Epithelial cell of esophagus (primary cell): ENCODE measurements at regions not wholly inside any gene's neighbourhood (a gene's known extent, or its start where the extent isn't known, plus 50 kb on each side); places are given as distances from the start of the nearest gene placed in this dataset.

ENCODE experiments used
- DNase-seq: peaks from one replicate; pipeline ENCODE4 v3.0.0; 2010; ENCODE audit warnings: low read depth
- H3K4me3 ChIP-seq: 2 replicates; pipeline ENCODE4 v1.5.1; 2011; ENCODE audit warnings: mild to moderate bottlenecking, low read length, control low read depth
- CTCF ChIP-seq: IDR thresholded peaks from 2 replicates; pipeline ENCODE4 v1.5.1; 2011; ENCODE audit warnings: low read depth, mild to moderate bottlenecking, low read length, control low read depth, inconsistent platforms; ENCODE audit not compliant: insufficient read depth; ENCODE audit errors: missing control alignments

- DNase-seq: no peak
- no peak for TF ChIP-seq CTCF
- no peak overlapping the region for H3K4me3 ChIP-seq
Observed at GRCh38 chrY:13127476-13127875, 222.8 kb downstream of the DDX3Y start.

GRCh38 chrY:13149148-13149547 is 244.5 kb downstream of the DDX3Y start:
- no peak overlapping the region for H3K4me3 ChIP-seq
- no peak for TF ChIP-seq CTCF
- peak; percentile 8 for DNase-seq

GRCh38 chrY:13167698-13168097 is 263.0 kb downstream of the DDX3Y start:
- no peak for DNase-seq
- no peak for TF ChIP-seq CTCF

GRCh38 chrY:13168257-13168656 is 263.6 kb downstream of the DDX3Y start:
- no peak for TF ChIP-seq CTCF
- no peak overlapping the region for H3K4me3 ChIP-seq
- DNase-seq: peak; percentile 90

More at GRCh38 chrY:13167698-13168097, 263.0 kb downstream of the DDX3Y start:
- H3K4me3 ChIP-seq: no peak overlapping the region
